T-cell (primary cell): ENCODE measurements at regions not wholly inside any gene's neighbourhood (a gene's known extent, or its start where the extent isn't known, plus 50 kb on each side); places are given as distances from the start of the nearest gene placed in this dataset.
A peak's percentile ranks its signal among the peaks of the same experiment; 100 is the strongest.

Source experiments
- ATAC-seq, 4 experiments: fragments of 200-7000 bp in 3 of 4; fragments of 150-1000 bp in 1 of 4; cut with Tn5 transposase; replicated peaks in 1 of 4; 1 replicate in 3 of 4; 2 replicates in 1 of 4; pipeline ENCODE4 v1.10.0; 2021; ENCODE audit warnings: moderate library complexity in 3 of 4, mild to moderate bottlenecking in 2 of 4, moderate number of reproducible peaks in 1 of 4
- CTCF ChIA-PET, 2 donors: fragments of 300-600 bp; sonication (Branson Sonifier 250); formaldehyde crosslinking; loops; one replicate each; lab custom pipeline; 2022; ENCODE audit warnings: antibody characterized with exemption in 2 of 2; lab: Charles Lee
- POLR2A ChIA-PET, 2 donors: fragments of 300-600 bp; sonication (Branson Sonifier 250); formaldehyde crosslinking; loops; one replicate each; lab custom pipeline; 2022; ENCODE audit warnings: antibody characterized with exemption in 2 of 2; lab: Charles Lee
- DNase-seq, 35 experiments: peaks; one replicate each; pipeline versions ENCODE4 v3.0.0 to v3.0.0-alpha.2; 2013 to 2023
- H3K27ac ChIP-seq: one replicate; pipeline ENCODE4 v1.5.1; 2013; ENCODE audit warnings: low read length
- H3K27me3 ChIP-seq, 2 experiments: replicated peaks in 1 of 2; 1 replicate in 1 of 2; 2 replicates in 1 of 2; pipeline versions ENCODE4 v1.6.1 to v1.7.0; 2013; ENCODE audit warnings: low read length in 1 of 2, mixed read lengths in 1 of 2; ENCODE audit not compliant: control insufficient read depth in 2 of 2, insufficient read depth in 2 of 2; ENCODE audit errors: extremely low read depth in 1 of 2
- H3K36me3 ChIP-seq, 2 donors: 1 replicate in 1 of 2; 2 replicates in 1 of 2; pipeline versions ENCODE4 v1.6.1 to v1.7.0; 2013; ENCODE audit warnings: low read length in 1 of 2; ENCODE audit not compliant: control insufficient read depth in 2 of 2, insufficient read depth in 1 of 2; ENCODE audit errors: extremely low read depth in 1 of 2
- H3K4me1 ChIP-seq, 2 experiments: 1 replicate in 1 of 2; 2 replicates in 1 of 2; pipeline versions ENCODE4 v1.6.1 to v1.7.0; 2013; ENCODE audit warnings: low read length in 2 of 2, mixed read lengths in 1 of 2; ENCODE audit not compliant: insufficient read depth in 2 of 2, control insufficient read depth in 1 of 2; ENCODE audit errors: extremely low read depth in 1 of 2
- H3K4me3 ChIP-seq, 2 donors: 1 replicate in 1 of 2; 2 replicates in 1 of 2; pipeline versions ENCODE4 v1.5.1 to v1.7.0; 2013; ENCODE audit warnings: mild to moderate bottlenecking in 2 of 2, low read length in 1 of 2, moderate library complexity in 1 of 2; ENCODE audit not compliant: control insufficient read depth in 1 of 2; ENCODE audit errors: extremely low read depth in 1 of 2
- H3K9me3 ChIP-seq: 2 replicates; pipeline ENCODE4 v1.7.0; 2013
- H3K27ac Mint-ChIP-seq, 2 donors: one replicate each; pipeline ENCODE4 v1.8.0; 2020 to 2021; ENCODE audit warnings: mild to moderate bottlenecking in 2 of 2, mixed read lengths in 2 of 2
- H3K27me3 Mint-ChIP-seq, 2 donors: one replicate each; pipeline ENCODE4 v1.8.0; 2021 to 2022; ENCODE audit warnings: mixed read lengths in 2 of 2
- H3K36me3 Mint-ChIP-seq: one replicate; pipeline ENCODE4 v1.8.0; 2021; ENCODE audit warnings: mixed read lengths
- H3K4me1 Mint-ChIP-seq, 3 donors: one replicate each; pipeline ENCODE4 v1.8.0; 2020 to 2022; ENCODE audit warnings: mixed read lengths in 3 of 3, mild to moderate bottlenecking in 1 of 3
- H3K4me3 Mint-ChIP-seq, 3 donors: one replicate each; pipeline ENCODE4 v1.8.0; 2020 to 2022; ENCODE audit warnings: mild to moderate bottlenecking in 3 of 3, mixed read lengths in 3 of 3, moderate library complexity in 3 of 3
- H3K9me3 Mint-ChIP-seq, 3 donors: one replicate each; pipeline ENCODE4 v1.8.0; 2020 to 2022; ENCODE audit warnings: mixed read lengths in 3 of 3
- WGBS: methylation state at CpG from one replicate; pipeline ENCODE4 v1.1.5; 2013; ENCODE audit warnings: missing lambda C conversion rate; ENCODE audit not compliant: insufficient coverage; 5-methylcytosine and 5-hydroxymethylcytosine counted together

GRCh38 chr7:25069900-25070443 is 55.1 kb downstream of the CYCS start:
- POLR2A ChIA-PET = interaction anchor here in 1 of 2 donors (0.6 kb wide), 2 partner anchors 213 to 250 kb away, joined by 3 to 5 read pairs; no protein-coding TSS in a partner anchor
- no peak overlapping the region for H3K27ac Mint-ChIP-seq

GRCh38 chr7:25068502-25069213 is 56.4 kb downstream of the CYCS start:
- no peak overlapping the region for H3K4me3 ChIP-seq
- POLR2A ChIA-PET = no interaction called here

More at GRCh38 chr7:25069900-25070443, 55.1 kb downstream of the CYCS start:
- H3K27me3 Mint-ChIP-seq = no peaks in the 10 kb centered on the region
- H3K9me3 ChIP-seq = no peaks in the 10 kb centered on the region
- no peak overlapping the region for H3K27ac ChIP-seq
- ATAC-seq (peak in 1 of 4 experiments; percentile 61), DNase-seq (peak in 30 of 35 experiments; percentile 3 to 81 (median 24))
- peaks cover 0 to 3% of the 10 kb centered on the region in 2 experiments for H3K4me1 ChIP-seq
- H3K4me1 Mint-ChIP-seq = peaks cover 4 to 6% (median 5%) of the 10 kb centered on the region in 3 donors
- H3K36me3 Mint-ChIP-seq = no peaks in the 10 kb centered on the region
- no peaks in the 10 kb centered on the region for H3K27me3 ChIP-seq
- CTCF ChIA-PET = interaction anchor here (0.6 to 3.9 kb wide), 25 partner anchors 12 to 1499 kb away, joined by 3 to 68 read pairs (median 4); partner anchors contain the start of gene OSBPL3 (in 1 of the 2)
- no peaks in the 10 kb centered on the region for H3K9me3 Mint-ChIP-seq
- no peaks in the 10 kb centered on the region for H3K36me3 ChIP-seq
- no peak overlapping the region for H3K4me3 ChIP-seq
- WGBS = 4% methylated on average over 4 of the region's 11 CpGs
- no peak overlapping the region for H3K4me3 Mint-ChIP-seq

GRCh38 chr7:25067726-25068501 is 57.1 kb downstream of the CYCS start:
- H3K36me3 Mint-ChIP-seq = no peaks in the 10 kb centered on the region
- no peaks in the 10 kb centered on the region for H3K9me3 Mint-ChIP-seq
- H3K27ac Mint-ChIP-seq = no peak overlapping the region
- no peak for ATAC-seq
- Histone ChIP-seq H3K36me3 (no peaks in the 10 kb centered on the region), H3K27me3 (no peaks in the 10 kb centered on the region), H3K4me1 (peaks cover 0 to 3% of the 10 kb centered on the region in 2 experiments), H3K4me3 (no peak overlapping the region), H3K27ac (no peak overlapping the region), H3K9me3 (no peaks in the 10 kb centered on the region)
- no peak overlapping the region for H3K4me3 Mint-ChIP-seq
- no peak for DNase-seq
- ChIA-PET POLR2A (no interaction called here), CTCF (interaction anchor here (0.9 to 2.2 kb wide), 4 partner anchors 88 to 256 kb away, joined by 3 to 18 read pairs (median 12); partner anchors contain the start of gene OSBPL3 (in 1 of the 2))
- no CpG with 5 or more reads among the region's 6 CpGs for WGBS
- H3K4me1 Mint-ChIP-seq = peaks cover 4 to 6% (median 5%) of the 10 kb centered on the region in 3 donors
- no peaks in the 10 kb centered on the region for H3K27me3 Mint-ChIP-seq

More at GRCh38 chr7:25068502-25069213, 56.4 kb downstream of the CYCS start:
- 92% methylated on average over 6 of the region's 10 CpGs for WGBS
- H3K27me3 ChIP-seq = no peaks in the 10 kb centered on the region
- Mint-ChIP-seq H3K4me1 (peaks cover 4 to 6% (median 5%) of the 10 kb centered on the region in 3 donors), H3K9me3 (no peaks in the 10 kb centered on the region), H3K4me3 (no peak overlapping the region), H3K27ac (no peak overlapping the region), H3K27me3 (no peaks in the 10 kb centered on the region), H3K36me3 (no peaks in the 10 kb centered on the region)
- no peaks in the 10 kb centered on the region for H3K9me3 ChIP-seq
- no peaks in the 10 kb centered on the region for H3K36me3 ChIP-seq
- no peak overlapping the region for H3K27ac ChIP-seq
- DNase-seq = no peak
- peaks cover 0 to 3% of the 10 kb centered on the region in 2 experiments for H3K4me1 ChIP-seq
- no peak for ATAC-seq
- CTCF ChIA-PET = interaction anchor here (0.9 to 2.2 kb wide), 4 partner anchors 89 to 256 kb away, joined by 3 to 18 read pairs (median 12); partner anchors contain the start of gene OSBPL3 (in 1 of the 2)

GRCh38 chr7:25066253-25066652 is 58.8 kb downstream of the CYCS start:
- no peaks in the 10 kb centered on the region for H3K27me3 ChIP-seq
- ChIA-PET POLR2A (no interaction called here), CTCF (interaction anchor here in 1 of 2 donors (0.7 to 1.4 kb wide), 2 partner anchors 84 to 246 kb away, joined by 3 to 4 read pairs; no protein-coding TSS in a partner anchor)
- Mint-ChIP-seq H3K4me3 (no peak overlapping the region), H3K27me3 (no peaks in the 10 kb centered on the region), H3K9me3 (no peaks in the 10 kb centered on the region), H3K27ac (no peak overlapping the region), H3K36me3 (no peaks in the 10 kb centered on the region), H3K4me1 (peaks cover 4 to 6% (median 5%) of the 10 kb centered on the region in 3 donors)
- H3K4me1 ChIP-seq = peaks cover 0 to 3% of the 10 kb centered on the region in 2 experiments
- H3K4me3 ChIP-seq = no peak overlapping the region
- WGBS = 86% methylated on average over 1 of the region's 1 CpG
- no peak overlapping the region for H3K27ac ChIP-seq
- no peaks in the 10 kb centered on the region for H3K36me3 ChIP-seq
- ATAC-seq (no peak), DNase-seq (no peak)
- no peaks in the 10 kb centered on the region for H3K9me3 ChIP-seq

- no peaks in the 10 kb centered on the region for H3K4me1 ChIP-seq
- WGBS = 68% methylated on average over 4 of the region's 4 CpGs
- POLR2A ChIA-PET = no interaction called here
- H3K9me3 ChIP-seq = no peaks in the 10 kb centered on the region
- Mint-ChIP-seq H3K27me3 (peaks cover 0 to 6% of the 10 kb centered on the region in 2 donors), H3K4me1 (no peaks in the 10 kb centered on the region), H3K4me3 (no peak overlapping the region), H3K9me3 (no peaks in the 10 kb centered on the region), H3K36me3 (no peaks in the 10 kb centered on the region), H3K27ac (no peak overlapping the region)
- no peak overlapping the region for H3K4me3 ChIP-seq
- CTCF ChIA-PET = interaction anchor here (1.0 to 1.1 kb wide), 3 partner anchors 10 to 251 kb away, joined by 3 to 6 read pairs (median 3); no protein-coding TSS in a partner anchor
- DNase-seq (no peak), ATAC-seq (no peak)
- H3K36me3 ChIP-seq = no peaks in the 10 kb centered on the region
- no peak overlapping the region for H3K27ac ChIP-seq
- no peaks in the 10 kb centered on the region for H3K27me3 ChIP-seq
These were observed 62.7 kb downstream of the CYCS start for GRCh38 chr7:25062380-25062779.
